Psoas muscle (tissue), 7 donors: ENCODE measurements at regions not wholly inside any gene's neighbourhood (a gene's known extent, or its start where the extent isn't known, plus 50 kb on each side); places are given as distances from the start of the nearest gene placed in this dataset.

ENCODE experiments used
- ATAC-seq, 4 donors: fragments of 200-7000 bp; cut with Tn5 transposase; one replicate each; pipeline ENCODE4 v1.9.1; 2020; ENCODE audit warnings: moderate library complexity in 3 of 4, mild to moderate bottlenecking in 2 of 4
- DNase-seq, 2 donors: peaks; one replicate each; pipeline ENCODE4 v3.0.0-alpha.2; 2020
- H3K27ac ChIP-seq: fragments of 200-600 bp; one replicate; pipeline ENCODE4 v1.8.0; 2022
- H3K27me3 ChIP-seq, 3 donors: fragments of 200-600 bp in 1 of 3; one replicate each; pipeline versions ENCODE4 v1.6.1 to v1.8.0; 2013 to 2022; ENCODE audit warnings: low read length in 2 of 3, mild to moderate bottlenecking in 2 of 3, moderate library complexity in 1 of 3; ENCODE audit not compliant: insufficient read depth in 3 of 3
- H3K36me3 ChIP-seq, 2 donors: fragments of 200-600 bp in 1 of 2; one replicate each; pipeline versions ENCODE4 v1.6.1 to v1.8.0; 2013 to 2022; ENCODE audit warnings: low read depth in 1 of 2, mild to moderate bottlenecking in 1 of 2, moderate library complexity in 1 of 2; ENCODE audit not compliant: insufficient read depth in 1 of 2
- H3K4me1 ChIP-seq: fragments of 200-600 bp; one replicate; pipeline ENCODE4 v1.8.0; 2022
- H3K4me3 ChIP-seq: fragments of 200-600 bp; one replicate; pipeline ENCODE4 v1.8.0; 2022; ENCODE audit warnings: mild to moderate bottlenecking
- H3K9me3 ChIP-seq: fragments of 200-600 bp; one replicate; pipeline ENCODE4 v1.8.0; 2022
- CTCF ChIP-seq: fragments of 200-600 bp; IDR thresholded peaks from one replicate; pipeline ENCODE4 v1.8.0; 2022; ENCODE audit warnings: antibody characterized with exemption
- WGBS, 3 donors: extraction: QIAGEN DNeasy Blood & Tissue Kit; methylation state at CpG; one replicate each; pipeline versions ENCODE4 v1.1.6 to v1.1.7; 2013; 5-methylcytosine and 5-hydroxymethylcytosine counted together
- intact Hi-C, 2 donors: fragments of 100-400 bp; cut with DNase I; formaldehyde crosslinking; loops; one replicate each; pipeline versions ENCODE4 v1.11.0 to v1.14.2; 2022
- donor health status: healthy with polysubstance abuse.
- donor health status: DM: no; HTN: no; CAD: no; lungs with moderate emphysema.
- donor health status: Bipolar disorder and iron deficiency.
- donor health status: healthy.
- donor health status: DM: yes; HTN: yes; CAD: no.
- donor health status: DM: no; HTN: no; CAD: no.
- donor health status: DM: yes; HTN: yes; CAD: no.

- no peaks in the 10 kb centered on the region for H3K27me3 ChIP-seq
- no peaks in the 10 kb centered on the region for H3K9me3 ChIP-seq
- DNase-seq = no peak
- H3K36me3 ChIP-seq = no peaks in the 10 kb centered on the region
- H3K4me3 ChIP-seq = no peak overlapping the region
- H3K4me1 ChIP-seq = no peaks in the 10 kb centered on the region
- TF ChIP-seq CTCF = no peak
- no peak overlapping the region for H3K27ac ChIP-seq
- intact Hi-C loops = no loop called here
- 73 to 81% (median 75%) methylated on average over 3 of the region's 3 CpGs for WGBS, 3 donors
- no peak for ATAC-seq
Observed at GRCh38 chr16:17887963-17888362, 417.2 kb upstream of the XYLT1 start.

GRCh38 chr16:17885659-17886207 is 415.0 kb upstream of the XYLT1 start:
- Histone ChIP-seq H3K36me3 (no peaks in the 10 kb centered on the region), H3K9me3 (no peaks in the 10 kb centered on the region), H3K27ac (no peak overlapping the region), H3K4me3 (no peak overlapping the region), H3K4me1 (no peaks in the 10 kb centered on the region), H3K27me3 (no peaks in the 10 kb centered on the region)
- DNase-seq = no peak
- intact Hi-C loops = no loop called here
- WGBS, 3 donors = 75 to 76% (median 76%) methylated on average over 7 of the region's 7 CpGs
- no peak for ATAC-seq
- TF ChIP-seq CTCF = no peak

- Histone ChIP-seq H3K9me3 (no peaks in the 10 kb centered on the region), H3K4me3 (no peak overlapping the region), H3K27ac (no peak overlapping the region), H3K4me1 (no peaks in the 10 kb centered on the region), H3K36me3 (no peaks in the 10 kb centered on the region), H3K27me3 (no peaks in the 10 kb centered on the region)
- TF ChIP-seq CTCF = no peak
- DNase-seq (no peak), ATAC-seq (no peak)
- intact Hi-C loops = no loop called here
- 71 to 74% (median 74%) methylated on average over 2 of the region's 2 CpGs for WGBS, 3 donors
Observed at GRCh38 chr16:17877821-17878360, 407.1 kb upstream of the XYLT1 start.

GRCh38 chr16:17866996-17867395 is 396.2 kb upstream of the XYLT1 start:
- 60 to 67% (median 66%) methylated on average over 5 of the region's 5 CpGs for whole genome bisulfite sequencing, 3 donors
- TF ChIP-seq CTCF = no peak
- intact Hi-C loops = no loop called here
- no peaks in the 10 kb centered on the region for H3K9me3 ChIP-seq
- H3K27me3 ChIP-seq = no peaks in the 10 kb centered on the region
- no peak for ATAC-seq
- H3K4me3 ChIP-seq = no peak overlapping the region
- H3K27ac ChIP-seq = no peak overlapping the region
- H3K36me3 ChIP-seq = no peaks in the 10 kb centered on the region
- DNase-seq = no peak
- H3K4me1 ChIP-seq = no peaks in the 10 kb centered on the region

- Histone ChIP-seq H3K4me3 (no peak overlapping the region), H3K36me3 (no peaks in the 10 kb centered on the region), H3K4me1 (no peaks in the 10 kb centered on the region), H3K27ac (no peak overlapping the region), H3K9me3 (no peaks in the 10 kb centered on the region), H3K27me3 (peaks cover 0 to 4% (median 0%) of the 10 kb centered on the region in 3 donors)
- 88 to 91% (median 90%) methylated on average over 6 of the region's 6 CpGs for WGBS, 3 donors
- no peak for ATAC-seq
- DNase-seq = no peak
- intact Hi-C loops = no loop called here
- no peak for TF ChIP-seq CTCF
Observed at GRCh38 chr16:17861981-17862479, 391.3 kb upstream of the XYLT1 start.
